Endothelial cell of hepatic sinusoid (primary cell): ENCODE measurements at regions not wholly inside any gene's neighbourhood (a gene's known extent, or its start where the extent isn't known, plus 50 kb on each side); places are given as distances from the start of the nearest gene placed in this dataset.
"Not testable (repeated sequence)": the region's sequence is repeated elsewhere in the genome, so short reads cannot be mapped to it uniquely, and the experiment has no call there.

ENCODE experiments used
- in situ Hi-C: cut with HindIII; loops from 2 replicates; pipeline ENCODE4 v1.10.0; 2017; ENCODE audit warnings: low sequenced_read_pairs

- in situ Hi-C loops = no loop called here
These were observed 419.1 kb upstream of the KLHL4 start for GRCh38 chrX:87098477-87098876.

GRCh38 chrX:87105131-87105530 lies 412.5 kb upstream of the KLHL4 start:
- in situ Hi-C loops = loop anchor here (5.0 kb wide), 1 partner anchor 57 kb away; no protein-coding TSS in a partner anchor

- in situ Hi-C loops = no loop called here
These were observed 407.5 kb upstream of the KLHL4 start for GRCh38 chrX:87110142-87110541.

- in situ Hi-C loops = no loop called here
These were observed 376.7 kb upstream of the KLHL4 start for GRCh38 chrX:87140800-87141483.

GRCh38 chrX:87160435-87161010 lies 357.1 kb upstream of the KLHL4 start:
- in situ Hi-C loops = loop anchor here (5.0 kb wide), 1 partner anchor 53 kb away; no protein-coding TSS in a partner anchor

- in situ Hi-C loops = no loop called here
These were observed 349.8 kb upstream of the KLHL4 start for GRCh38 chrX:87167841-87168240.

- in situ Hi-C loops = not testable (repeated sequence)
These were observed 339.6 kb upstream of the KLHL4 start for GRCh38 chrX:87178009-87178408.
